Hepatocyte (in vitro differentiated cells): ENCODE measurements at regions not wholly inside any gene's neighbourhood (a gene's known extent, or its start where the extent isn't known, plus 50 kb on each side); places are given as distances from the start of the nearest gene placed in this dataset.

Experiments used
- CTCF ChIP-seq: fragments of 200-600 bp; sonication (generic); IDR thresholded peaks from 2 replicates; pipeline ENCODE4 v1.5.1; 2016; ENCODE audit warnings: antibody characterized with exemption, mild to moderate bottlenecking; ENCODE audit not compliant: poor library complexity
- EZH2 ChIP-seq: fragments of 200-600 bp; sonication (generic); IDR thresholded peaks from 2 replicates; pipeline ENCODE4 v1.6.1; 2016; ENCODE audit warnings: antibody characterized with exemption, mild to moderate bottlenecking, borderline replicate concordance

GRCh38 chr5:54804086-54804485 lies 181.3 kb downstream of the ESM1 start:
- no peak for TF ChIP-seq EZH2
- TF ChIP-seq CTCF: no peak
